NOMO-1 treated with dmso at 0.1 percent for 144 hours (cell line): ENCODE measurements at regions not wholly inside any gene's neighbourhood (a gene's known extent, or its start where the extent isn't known, plus 50 kb on each side); places are given as distances from the start of the nearest gene placed in this dataset.
"Not testable (repeated sequence)": the region's sequence is repeated elsewhere in the genome, so short reads cannot be mapped to it uniquely, and the experiment has no call there.

Experiments used
- DNase-seq: peaks from one replicate; lab custom pipeline; 2025; ENCODE audit not compliant: unreplicated experiment; lab: John Stamatoyannopoulos, UW

DNA sequence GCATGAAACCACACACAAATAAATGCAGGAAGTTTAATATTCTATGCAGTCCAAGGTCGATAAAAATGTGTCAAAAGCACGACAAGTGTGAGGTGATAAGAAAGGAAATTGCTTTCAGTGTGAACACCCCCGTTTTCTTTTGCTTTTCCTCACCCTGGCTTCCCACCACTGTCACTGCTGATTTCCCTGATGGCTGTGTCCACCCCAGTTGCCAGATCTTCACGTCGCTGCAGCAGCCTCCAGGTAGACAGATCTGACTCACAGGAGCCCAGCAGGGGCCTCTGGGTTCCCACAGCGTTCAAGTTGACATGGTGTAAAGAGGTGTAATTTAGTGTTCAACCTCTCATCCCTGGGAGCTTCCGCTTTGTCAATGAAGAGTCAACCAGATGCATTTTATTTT is 128.0 kb upstream of the TACR1 start:
- DNase-seq: no peak

DNA sequence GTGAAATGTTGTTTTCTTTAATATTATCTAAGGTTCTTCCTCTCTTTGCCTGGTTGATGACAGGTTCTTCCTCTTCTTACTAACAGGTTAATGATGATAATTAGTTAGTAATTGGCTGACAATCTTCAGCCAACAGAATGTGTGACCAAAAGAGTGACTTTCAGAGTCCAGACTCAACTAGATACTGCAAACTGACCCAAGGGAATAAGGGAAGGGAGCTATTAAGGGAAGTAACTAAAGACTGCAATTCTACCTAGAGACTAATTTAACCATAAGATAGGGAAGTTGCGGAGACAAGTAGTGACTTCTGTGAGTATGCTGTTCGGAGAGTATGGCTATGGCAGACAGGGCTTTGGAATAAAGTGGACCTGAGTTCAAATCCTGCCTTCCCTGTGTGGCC is 127.3 kb upstream of the TACR1 start:
- no peak for DNase-seq

DNA sequence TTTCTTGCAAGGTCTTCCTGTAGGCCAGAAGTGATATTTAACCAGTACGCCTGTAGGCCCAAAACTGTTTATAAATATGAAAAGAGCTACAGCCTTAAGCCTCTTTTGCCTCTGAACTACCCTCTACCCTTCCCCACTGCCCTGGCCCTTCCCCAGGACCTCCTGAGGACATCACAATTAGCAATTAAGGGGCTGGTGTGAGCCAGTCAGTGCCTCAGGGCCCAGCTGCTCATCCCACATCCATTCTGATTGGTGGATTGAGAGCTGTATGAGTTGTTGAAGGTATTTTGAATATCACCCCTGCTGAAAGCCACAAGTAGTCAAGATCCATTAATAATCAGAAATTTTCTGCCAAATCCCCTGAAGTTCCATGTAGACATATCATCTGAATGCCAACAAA is 126.3 kb upstream of the TACR1 start:
- DNase-seq: no peak

DNA sequence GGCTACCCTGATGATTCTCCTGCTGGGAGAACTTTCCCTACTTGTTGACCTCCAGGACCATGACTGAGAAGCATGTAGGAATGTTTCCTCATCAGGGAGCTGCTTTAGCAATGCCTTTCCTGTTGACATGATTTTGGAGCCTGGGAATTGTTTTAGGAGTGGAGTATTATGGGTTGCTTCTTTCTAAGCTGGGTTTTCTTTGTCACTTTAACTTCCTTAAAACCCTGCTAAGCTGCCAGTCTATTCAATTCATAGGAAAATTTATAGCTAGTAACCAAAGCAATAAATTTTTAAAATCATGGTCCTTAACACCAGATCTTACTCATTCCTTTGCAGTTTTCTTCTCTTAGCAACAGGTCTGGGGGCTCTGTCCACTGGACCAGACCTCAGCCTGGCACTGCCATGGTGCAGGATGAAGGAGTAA is 125.6 kb upstream of the TACR1 start:
- no peak for DNase-seq

DNA sequence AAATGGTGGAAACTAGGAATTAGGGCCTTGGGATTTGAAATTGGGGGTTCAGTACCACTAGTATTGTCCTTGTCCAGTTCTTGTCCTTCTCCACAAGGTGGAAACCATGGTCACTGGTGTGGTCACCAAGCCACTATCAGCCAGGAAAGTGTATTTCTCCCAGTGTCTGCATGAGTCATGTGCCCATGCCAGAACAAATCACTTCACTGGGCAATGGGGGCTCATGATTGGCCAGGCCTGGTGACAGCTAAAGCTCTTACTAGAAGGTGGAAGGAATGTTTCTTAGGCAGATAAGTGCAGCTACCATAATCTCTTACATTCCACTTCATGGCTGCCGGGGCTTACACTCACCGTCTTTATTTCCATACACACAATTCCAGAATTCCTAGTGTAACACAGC is 124.8 kb upstream of the TACR1 start:
- no peak for DNase-seq

DNA sequence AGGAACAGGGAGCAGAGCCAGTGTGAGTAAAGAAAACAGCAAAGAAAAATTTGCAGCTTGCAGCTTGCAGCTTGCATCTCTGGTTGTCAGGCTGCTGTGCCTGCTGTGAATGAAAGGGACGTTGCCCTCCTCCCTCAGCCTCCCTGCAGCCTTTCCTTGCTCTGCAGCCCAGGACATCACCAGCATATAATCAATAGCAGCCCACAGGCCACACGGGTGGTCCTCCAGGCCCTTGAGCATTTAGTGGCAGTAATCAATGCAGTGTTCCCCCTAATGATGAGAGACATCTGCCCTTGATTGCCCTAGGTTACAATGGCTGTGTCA is 122.2 kb upstream of the TACR1 start:
- no peak for DNase-seq

DNA sequence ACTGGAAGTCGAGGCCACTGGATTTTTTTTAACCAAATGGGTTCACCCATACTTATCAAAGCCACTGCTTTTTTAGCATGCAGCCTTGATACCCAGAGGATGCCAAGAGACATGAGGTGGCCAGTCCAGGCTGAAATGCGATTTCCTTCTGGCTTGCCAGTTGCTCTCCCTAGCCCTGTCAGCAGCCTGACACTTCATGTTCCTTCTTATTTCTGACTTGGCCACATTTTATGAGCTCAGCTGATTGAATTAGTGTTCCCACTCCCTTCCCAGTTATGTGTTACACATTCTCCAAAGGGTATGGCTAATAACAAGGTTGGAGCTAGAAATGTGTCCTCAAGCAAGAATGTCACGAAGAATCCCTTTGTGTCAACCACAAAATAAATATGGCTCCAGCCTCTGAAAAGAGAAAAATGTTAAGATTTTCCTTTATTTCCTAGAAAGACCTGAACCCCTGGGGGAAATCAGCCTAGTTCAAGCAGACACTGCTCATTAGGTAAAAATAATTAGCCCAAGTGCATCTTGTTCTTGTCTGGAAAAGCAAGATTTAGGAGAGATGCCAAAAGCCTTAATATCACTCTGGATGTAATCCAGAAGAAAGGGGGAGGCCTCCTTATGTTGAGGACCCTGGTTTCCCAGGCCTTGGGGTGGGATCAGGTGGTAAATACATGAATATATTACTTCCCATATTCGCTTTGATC is 121.7 kb upstream of the TACR1 start:
- DNase-seq: no peak

DNA sequence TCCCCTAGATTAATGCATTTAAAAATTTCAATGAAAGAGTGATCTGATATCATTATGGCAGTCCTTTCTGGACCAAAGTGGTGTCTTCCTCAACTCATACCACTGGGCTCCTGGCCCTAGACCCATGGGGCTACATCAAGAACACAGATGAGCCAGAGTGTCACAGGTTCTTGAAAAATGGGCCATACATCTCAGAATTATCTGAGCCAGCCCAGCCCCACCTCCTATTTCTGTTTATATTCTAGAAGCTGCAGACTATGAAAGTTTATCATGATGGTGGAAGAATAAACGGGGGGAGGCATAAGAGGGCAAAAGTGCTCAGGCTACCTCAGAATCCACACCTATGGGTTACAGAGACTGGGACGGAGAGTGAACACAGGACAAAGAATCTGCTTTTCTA is 120.6 kb upstream of the TACR1 start:
- DNase-seq: no peak

DNA sequence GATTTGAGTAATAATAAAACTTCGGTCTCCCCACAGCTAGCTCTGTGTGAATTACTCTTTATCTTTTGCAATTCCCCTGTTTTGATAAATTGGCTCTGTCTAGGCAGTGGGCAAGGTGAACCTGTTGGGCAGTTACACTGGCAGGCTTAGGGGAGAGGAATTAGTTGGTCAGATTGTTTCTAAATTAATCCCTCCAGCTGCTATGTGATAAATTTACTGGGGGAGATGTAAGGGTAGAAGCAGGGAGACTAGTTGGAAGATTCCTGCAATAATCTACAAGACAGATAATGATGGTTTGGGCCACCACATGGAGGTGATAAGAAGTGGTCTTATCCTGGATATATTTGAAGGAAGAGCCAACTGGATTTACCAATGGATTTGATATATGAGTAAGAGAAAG is 118.5 kb upstream of the TACR1 start:
- DNase-seq: no peak

DNA sequence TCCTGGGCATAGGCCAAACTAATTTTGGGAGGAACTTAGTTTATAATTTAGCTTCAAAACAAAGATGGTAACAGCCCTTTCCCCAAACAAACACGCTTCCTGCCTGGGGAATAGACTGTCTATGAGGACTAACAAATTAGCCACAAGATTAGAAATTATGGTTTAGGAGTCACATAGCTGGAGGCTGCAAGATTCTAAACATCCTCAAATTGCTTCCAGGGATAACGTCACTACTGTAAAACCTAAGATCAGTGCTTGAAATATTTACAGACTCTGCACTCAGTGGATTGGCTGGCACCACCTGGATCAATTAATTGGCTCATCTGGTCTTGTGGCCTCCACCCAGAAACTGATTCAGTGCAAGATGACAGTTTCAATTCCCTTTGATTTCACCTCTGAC is 118.0 kb upstream of the TACR1 start:
- no peak for DNase-seq

DNA sequence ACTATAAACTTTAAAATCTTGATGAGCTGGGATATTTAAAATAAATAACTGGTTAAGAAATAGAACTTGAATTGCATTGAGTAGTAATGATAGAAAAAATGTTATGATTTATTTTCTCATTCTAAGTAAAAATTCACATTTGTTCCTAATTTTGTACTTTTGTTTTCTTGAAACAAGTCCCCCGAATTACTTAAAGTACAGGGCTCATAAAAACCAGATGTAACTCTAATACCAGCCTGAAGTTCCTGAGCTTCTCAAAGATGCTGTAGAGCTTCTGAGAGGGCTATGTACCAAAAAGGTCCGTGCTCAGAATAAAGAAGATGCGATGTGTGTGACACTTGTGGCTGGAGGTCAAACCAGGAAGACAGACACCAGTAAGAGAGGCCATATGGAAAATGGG is 116.1 kb upstream of the TACR1 start:
- no peak for DNase-seq

DNA sequence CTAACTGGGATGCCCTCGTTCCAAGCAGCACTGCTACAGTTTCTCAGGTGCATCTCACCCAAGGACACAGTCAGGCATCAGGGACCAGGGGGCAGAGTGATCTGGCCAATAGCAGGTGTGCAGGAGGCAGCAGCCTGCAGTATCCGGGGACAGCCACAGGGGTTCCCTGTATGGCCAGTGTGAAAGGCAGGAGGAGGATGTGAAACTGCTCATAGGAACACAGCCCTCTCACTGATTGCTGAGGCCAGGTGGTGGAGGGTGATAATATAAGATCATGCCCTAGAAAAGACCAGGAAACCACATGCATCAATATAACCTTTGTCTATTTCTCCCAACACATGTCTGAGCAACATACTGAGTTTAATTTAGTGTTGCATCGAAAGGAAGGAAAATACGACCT is 112.7 kb upstream of the TACR1 start:
- peak; percentile 22 for DNase-seq

DNA sequence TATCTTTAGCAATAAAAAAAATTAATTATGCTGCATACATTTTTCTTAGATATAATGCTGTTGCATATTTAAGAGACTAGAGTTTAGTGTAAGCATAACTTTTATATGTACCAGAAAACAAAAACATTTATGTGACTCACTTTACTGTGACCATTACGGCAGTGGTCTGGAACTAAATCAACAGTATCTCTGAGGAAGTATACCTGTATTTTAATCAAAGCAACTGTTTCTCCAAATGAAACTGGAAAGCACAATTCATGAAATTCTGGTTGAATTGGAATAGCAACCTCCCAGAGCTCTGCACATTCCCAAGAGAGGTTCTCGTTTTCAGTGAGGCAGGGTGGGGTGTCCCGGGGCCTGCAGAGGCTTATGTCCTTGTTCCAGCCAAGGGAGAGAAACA is 112.2 kb upstream of the TACR1 start:
- DNase-seq: no peak

DNA sequence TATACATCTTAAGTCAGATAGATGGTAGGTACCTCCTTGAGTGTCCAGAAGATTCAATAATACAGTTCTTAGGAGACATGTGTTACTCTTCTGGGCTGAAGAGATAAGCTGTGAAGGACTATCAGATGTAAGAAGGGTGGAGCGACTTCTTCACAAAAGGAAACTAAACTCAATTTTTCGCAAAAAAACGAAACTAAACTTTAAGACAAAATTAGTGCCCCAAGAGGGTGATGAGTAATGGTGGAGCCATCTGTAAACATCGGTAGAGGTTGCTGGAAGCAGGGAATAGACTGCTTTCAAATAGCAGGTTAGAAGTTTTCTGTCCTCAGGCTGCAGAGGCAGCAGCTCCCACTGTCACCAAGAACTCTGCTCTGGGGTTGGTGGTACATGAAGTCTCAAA is 111.6 kb upstream of the TACR1 start:
- DNase-seq: no peak

DNA sequence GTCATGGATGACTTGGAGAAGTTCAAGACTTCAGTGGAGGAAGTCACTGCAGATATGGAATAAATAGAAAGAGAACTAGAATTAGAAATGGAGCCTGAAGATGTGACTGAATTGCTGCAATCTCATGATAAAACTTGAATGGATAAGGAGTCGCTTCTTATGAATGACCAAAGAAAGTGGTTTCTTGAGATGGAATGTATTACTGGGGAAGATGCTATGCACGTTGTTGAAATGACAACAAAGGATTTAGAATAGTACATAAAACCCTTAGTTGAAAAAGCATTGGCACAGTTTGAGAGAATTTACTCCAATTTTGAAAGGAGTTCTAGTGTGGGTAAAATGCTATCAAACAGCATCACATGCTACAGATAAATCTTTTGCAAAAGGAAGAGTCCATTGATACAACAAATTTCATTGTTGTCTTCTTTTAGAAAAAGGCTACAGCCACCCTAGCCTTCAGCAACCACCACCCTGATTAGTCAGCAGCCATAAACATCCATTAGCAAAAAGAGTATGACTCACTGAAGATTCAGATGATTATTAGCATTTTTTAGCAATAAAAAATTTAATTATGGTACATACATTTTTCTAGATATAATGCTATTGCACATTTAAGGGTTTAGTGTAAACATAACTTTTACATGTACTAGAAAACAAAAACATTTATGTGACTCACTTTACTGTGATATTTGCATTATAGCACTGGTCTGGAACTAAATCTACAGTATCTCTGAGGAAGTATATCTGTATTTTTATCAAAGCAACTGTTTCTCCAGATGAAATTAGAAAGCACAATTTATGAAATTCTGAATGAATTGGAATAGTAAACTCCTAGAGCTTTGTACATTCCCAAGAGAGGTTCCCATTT is 110.5 kb upstream of the TACR1 start:
- DNase-seq: no peak

DNA sequence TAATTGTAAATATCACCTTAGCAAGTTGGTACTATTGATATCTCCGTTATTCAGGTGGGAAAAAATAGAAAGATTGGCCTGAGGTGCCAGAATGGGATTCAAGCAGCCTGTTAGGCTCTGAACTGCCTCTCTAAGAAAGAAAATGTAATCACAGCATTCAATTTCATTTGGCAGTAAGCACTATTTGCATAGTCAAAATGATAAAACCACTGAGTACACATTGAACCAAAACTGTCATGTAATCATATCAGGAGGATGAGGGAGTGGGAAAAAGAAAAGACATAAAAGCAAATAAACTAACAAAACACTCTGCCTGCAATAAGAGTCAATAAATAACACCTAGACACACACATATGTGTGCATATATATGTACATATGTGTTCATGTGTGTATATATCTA is 103.9 kb upstream of the TACR1 start:
- DNase-seq: no peak

DNA sequence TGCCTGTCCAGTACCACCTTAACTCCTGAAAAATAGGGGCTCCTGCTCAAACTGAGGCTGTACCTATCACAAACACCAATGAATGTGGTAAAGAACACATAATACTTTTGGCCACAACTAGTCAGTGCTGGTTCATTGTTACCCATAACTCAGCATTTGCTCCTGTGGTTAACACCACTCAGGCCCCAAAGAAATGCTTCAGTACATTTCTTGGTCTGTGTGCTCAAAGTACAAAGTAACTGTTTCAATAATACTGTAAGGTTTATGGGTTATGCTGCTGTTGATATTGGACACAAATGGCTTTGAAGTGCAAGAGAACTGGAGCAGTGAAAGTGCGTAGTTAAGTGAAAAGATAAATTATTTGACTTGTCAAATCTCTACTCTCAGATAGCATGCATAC is 95.0 kb upstream of the TACR1 start:
- no peak for DNase-seq

DNA sequence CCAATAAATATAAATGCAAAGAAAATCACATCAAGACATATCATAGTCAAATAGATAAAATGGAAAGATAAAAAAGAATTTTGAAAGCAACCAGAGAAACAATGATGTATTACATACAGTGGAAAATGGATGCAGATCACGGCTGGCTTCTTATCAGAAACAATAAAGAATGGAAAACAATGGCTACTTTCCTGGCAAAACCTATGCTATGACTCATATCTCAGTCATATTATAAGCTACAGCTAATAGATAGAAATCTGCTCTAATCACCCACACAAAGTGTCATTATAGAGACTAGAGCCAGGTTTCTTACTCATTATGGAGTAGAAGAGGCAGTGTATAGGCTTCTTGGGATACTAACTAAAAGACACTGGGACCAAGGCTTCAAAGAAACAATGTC is 93.5 kb upstream of the TACR1 start:
- DNase-seq: no peak

DNA sequence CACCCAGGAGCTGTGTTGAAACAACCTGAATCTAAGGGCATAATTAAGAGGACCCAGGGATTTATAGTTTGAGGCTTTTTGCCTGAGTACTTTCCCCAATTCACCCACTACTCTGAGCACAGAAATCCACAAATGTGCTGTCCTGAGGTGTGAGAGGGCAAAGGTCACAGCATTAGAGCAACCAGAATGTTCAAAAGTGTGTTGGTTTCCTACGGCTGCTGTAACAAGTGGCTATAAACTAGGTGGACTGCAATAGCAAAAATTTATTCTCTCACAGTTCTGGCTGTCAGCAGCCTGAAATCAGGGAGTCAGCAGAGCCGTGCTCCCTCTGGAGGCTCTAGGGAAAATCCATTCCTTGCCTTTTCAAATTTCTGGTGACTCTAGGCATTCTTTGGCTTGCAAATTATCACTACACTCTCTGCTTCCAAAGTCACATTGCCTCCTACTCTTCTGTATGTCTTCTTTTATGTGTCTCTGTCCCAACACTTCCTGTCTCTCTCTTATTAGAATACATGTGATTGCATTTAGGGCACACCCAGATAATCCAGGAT is 91.4 kb upstream of the TACR1 start:
- DNase-seq: no peak

DNA sequence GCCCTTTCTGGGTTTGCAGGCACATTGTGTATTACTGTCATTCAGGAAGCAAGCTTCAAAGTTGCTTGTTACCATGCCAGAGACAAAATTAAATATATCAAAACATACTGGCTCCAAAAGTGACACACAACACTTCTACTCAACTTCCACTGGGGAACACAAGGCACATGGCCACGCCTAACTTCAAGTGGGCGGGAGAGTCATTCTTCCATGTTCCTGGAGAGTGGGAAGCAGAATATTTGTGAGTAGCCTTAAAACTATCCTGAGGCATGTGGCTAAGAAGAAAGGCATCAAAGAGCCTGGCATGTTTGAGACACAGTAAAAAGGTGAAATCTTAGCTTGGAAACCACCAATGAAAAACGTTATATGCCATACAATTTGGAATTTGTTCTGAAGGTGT is 90.5 kb upstream of the TACR1 start:
- DNase-seq: no peak

DNA sequence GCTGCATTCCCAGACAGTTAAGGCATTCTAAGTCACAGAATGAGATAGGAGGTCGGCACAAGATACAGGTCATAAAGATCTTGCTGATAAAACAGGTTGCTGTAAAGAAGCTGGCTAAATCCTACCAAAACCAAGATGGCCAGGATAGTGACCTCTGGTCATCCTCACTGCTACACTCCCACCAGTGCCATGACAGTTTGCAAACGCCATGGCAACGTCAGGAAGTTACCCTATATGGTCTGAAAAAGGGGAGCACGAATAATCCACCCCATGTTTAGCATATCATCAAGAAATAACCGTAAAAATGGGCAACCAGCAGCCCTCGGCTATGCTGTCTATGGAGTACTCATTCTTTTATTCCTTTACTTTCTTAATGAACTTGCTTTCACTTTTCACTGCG is 89.9 kb upstream of the TACR1 start:
- DNase-seq: not testable (repeated sequence)

DNA sequence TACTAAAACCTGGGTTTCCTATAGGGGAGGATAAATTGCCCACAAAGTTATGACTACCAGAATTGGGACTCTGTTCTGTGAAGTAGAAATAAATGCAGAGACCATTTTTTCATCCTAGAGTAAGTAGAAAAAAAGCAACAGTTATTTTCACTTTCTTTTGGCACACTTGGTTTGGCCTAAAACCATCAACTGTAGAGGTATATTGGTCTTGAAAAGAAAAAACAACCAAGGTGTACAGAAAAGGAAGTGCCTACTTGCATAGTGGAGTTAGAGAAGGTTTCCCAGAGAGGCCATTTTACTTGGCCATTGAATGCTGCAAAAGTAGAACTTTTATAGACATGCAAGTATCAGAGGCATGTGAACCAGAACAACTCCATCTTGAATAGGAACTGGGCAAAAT is 89.4 kb upstream of the TACR1 start:
- DNase-seq: no peak
